H9 (cell line): ENCODE measurements at regions not wholly inside any gene's neighbourhood (a gene's known extent, or its start where the extent isn't known, plus 50 kb on each side); places are given as distances from the start of the nearest gene placed in this dataset.

Source experiments
- DNase-seq: peaks from one replicate; pipeline ENCODE4 v3.0.0-alpha.2; 2017
- H2AFZ ChIP-seq: one replicate; pipeline ENCODE4 v1.6.1; 2013; ENCODE audit warnings: mild to moderate bottlenecking, low read length, control low read depth, moderate library complexity
- H2AK5ac ChIP-seq: 2 replicates; pipeline ENCODE4 v1.6.1; 2013; ENCODE audit warnings: low read length, control low read depth, mixed read lengths; ENCODE audit not compliant: insufficient read length
- H2BK120ac ChIP-seq: one replicate; pipeline ENCODE4 v1.6.1; 2013; ENCODE audit warnings: low read depth, mild to moderate bottlenecking, low read length, control low read depth, inconsistent platforms; ENCODE audit not compliant: poor library complexity, severe bottlenecking
- H2BK12ac ChIP-seq: 2 replicates; pipeline ENCODE4 v1.6.1; 2013; ENCODE audit warnings: low read length, control low read depth, mixed read lengths, low read depth; ENCODE audit not compliant: insufficient read length
- H2BK15ac ChIP-seq: 2 replicates; pipeline ENCODE4 v1.6.1; 2013; ENCODE audit warnings: low read depth, low read length, control low read depth
- H2BK20ac ChIP-seq: one replicate; pipeline ENCODE4 v1.6.1; 2013; ENCODE audit warnings: low read depth, mild to moderate bottlenecking, low read length, control low read depth, inconsistent platforms; ENCODE audit not compliant: poor library complexity, severe bottlenecking
- H2BK5ac ChIP-seq: 2 replicates; pipeline ENCODE4 v1.6.1; 2013; ENCODE audit warnings: low read length, control low read depth, mixed read lengths; ENCODE audit not compliant: insufficient read length
- H3K14ac ChIP-seq: 2 replicates; pipeline ENCODE4 v1.6.1; 2013; ENCODE audit warnings: low read length, control low read depth; ENCODE audit not compliant: insufficient read depth
- H3K18ac ChIP-seq: 2 replicates; pipeline ENCODE4 v1.6.1; 2013; ENCODE audit warnings: low read depth, mild to moderate bottlenecking, mixed read lengths, low read length, control low read depth; ENCODE audit not compliant: insufficient read length
- H3K23ac ChIP-seq: 2 replicates; pipeline ENCODE4 v1.6.1; 2013; ENCODE audit warnings: low read length, control low read depth, mixed read lengths, low read depth; ENCODE audit not compliant: insufficient read length
- H3K23me2 ChIP-seq: 2 replicates; pipeline ENCODE4 v1.6.1; 2013; ENCODE audit warnings: low read depth, mild to moderate bottlenecking, mixed read lengths, low read length, control low read depth; ENCODE audit not compliant: insufficient read length, poor library complexity, severe bottlenecking
- H3K27ac ChIP-seq: 2 replicates; pipeline ENCODE4 v1.5.1; 2013; ENCODE audit warnings: low read length, control low read depth, mixed read lengths, low read depth; ENCODE audit not compliant: insufficient read length
- H3K27me3 ChIP-seq: 2 replicates; pipeline ENCODE4 v1.6.1; 2013; ENCODE audit warnings: low read length, control low read depth, inconsistent platforms; ENCODE audit not compliant: insufficient read depth
- H3K4ac ChIP-seq: 2 replicates; pipeline ENCODE4 v1.6.1; 2013; ENCODE audit warnings: low read depth, mild to moderate bottlenecking, control low read depth, inconsistent platforms, low read length, moderate library complexity
- H3K4me1 ChIP-seq: 2 replicates; pipeline ENCODE4 v1.6.1; 2013; ENCODE audit warnings: low read length, control low read depth, inconsistent platforms; ENCODE audit not compliant: insufficient read depth
- H3K4me2 ChIP-seq: 2 replicates; pipeline ENCODE4 v1.6.1; 2013; ENCODE audit warnings: low read length, control low read depth, mixed read lengths; ENCODE audit not compliant: insufficient read length, insufficient read depth
- H3K56ac ChIP-seq: 2 replicates; pipeline ENCODE4 v1.6.1; 2013; ENCODE audit warnings: low read depth, mild to moderate bottlenecking, mixed read lengths, low read length, control low read depth; ENCODE audit not compliant: insufficient read length
- H3K79me1 ChIP-seq: 2 replicates; pipeline ENCODE4 v1.6.1; 2013; ENCODE audit warnings: low read depth, mild to moderate bottlenecking, moderate library complexity, low read length, control low read depth, inconsistent platforms; ENCODE audit not compliant: insufficient read depth, poor library complexity, severe bottlenecking
- H3K79me2 ChIP-seq: 2 replicates; pipeline ENCODE4 v1.6.1; 2013; ENCODE audit warnings: low read length, control low read depth, inconsistent platforms; ENCODE audit not compliant: insufficient read depth
- H3K9ac ChIP-seq: 2 replicates; pipeline ENCODE4 v1.6.1; 2013; ENCODE audit warnings: low read length, control low read depth, mixed read lengths; ENCODE audit not compliant: insufficient read length; ENCODE audit errors: extremely low read depth
- H3K9me3 ChIP-seq: one replicate; pipeline ENCODE4 v1.6.1; 2013; ENCODE audit warnings: low read depth, low read length, inconsistent platforms; ENCODE audit not compliant: control insufficient read depth
- H3T11ph ChIP-seq: one replicate; pipeline ENCODE4 v1.6.1; 2013; ENCODE audit warnings: mild to moderate bottlenecking, low read length, control low read depth, inconsistent platforms
- H4K20me1 ChIP-seq: one replicate; pipeline ENCODE4 v1.6.1; 2013; ENCODE audit not compliant: control insufficient read depth, insufficient read length, insufficient read depth
- H4K5ac ChIP-seq: 2 replicates; pipeline ENCODE4 v1.6.1; 2013; ENCODE audit warnings: low read depth, mild to moderate bottlenecking, mixed read lengths, low read length, control low read depth; ENCODE audit not compliant: insufficient read length
- H4K8ac ChIP-seq: replicated peaks from 2 replicates; pipeline ENCODE4 v1.6.1; 2013; ENCODE audit warnings: low read length, control low read depth, mixed read lengths, low read depth; ENCODE audit not compliant: insufficient read length
- H4K91ac ChIP-seq: 2 replicates; pipeline ENCODE4 v1.6.1; 2013; ENCODE audit warnings: low read depth, mild to moderate bottlenecking, moderate library complexity, mixed read lengths, low read length, control low read depth; ENCODE audit not compliant: insufficient read length
- H3K27ac Mint-ChIP-seq, 3 experiments: 2 replicates in 2 of 3; 3 replicates in 1 of 3; pipeline ENCODE4 v1.8.0; 2020 to 2021; ENCODE audit warnings: mixed read lengths in 3 of 3, mild to moderate bottlenecking in 1 of 3, moderate library complexity in 1 of 3
- H3K27me3 Mint-ChIP-seq: 2 replicates; pipeline ENCODE4 v1.8.0; 2021; ENCODE audit warnings: low read depth, mild to moderate bottlenecking, moderate library complexity, mixed read lengths
- H3K36me3 Mint-ChIP-seq, 3 experiments: 2 replicates in 2 of 3; 3 replicates in 1 of 3; pipeline ENCODE4 v1.8.0; 2020 to 2021; ENCODE audit warnings: low read depth in 3 of 3, mixed read lengths in 3 of 3; ENCODE audit not compliant: insufficient read depth in 1 of 3
- H3K4me1 Mint-ChIP-seq, 2 experiments: 2 replicates each; pipeline ENCODE4 v1.8.0; 2020; ENCODE audit warnings: mixed read lengths in 2 of 2
- H3K4me3 Mint-ChIP-seq, 2 experiments: 2 replicates in 1 of 2; 3 replicates in 1 of 2; pipeline ENCODE4 v1.8.0; 2020 to 2021; ENCODE audit warnings: mild to moderate bottlenecking in 2 of 2, mixed read lengths in 2 of 2, moderate library complexity in 1 of 2
- H3K9me3 Mint-ChIP-seq, 2 experiments: 2 replicates in 1 of 2; 3 replicates in 1 of 2; pipeline ENCODE4 v1.8.0; 2020; ENCODE audit warnings: mild to moderate bottlenecking in 2 of 2, mixed read lengths in 2 of 2, moderate library complexity in 1 of 2
- CTCF ChIP-seq: fragments of 200-600 bp; sonication (generic); conservative IDR thresholded peaks from 3 replicates; pipeline ENCODE4 v1.8.0; 2021; ENCODE audit warnings: antibody characterized with exemption, mild to moderate bottlenecking
- WGBS: extraction: QIAGEN DNeasy Blood & Tissue Kit; methylation state at CpG from one replicate; pipeline ENCODE4 v1.1.7; 2013; ENCODE audit warnings: missing lambda C conversion rate, low lambda C conversion rate, mixed read lengths; ENCODE audit not compliant: insufficient read length; ENCODE audit errors: extremely low coverage; 5-methylcytosine and 5-hydroxymethylcytosine counted together

GRCh38 chr14:43039881-43040280 lies 1433.2 kb downstream of the LRFN5 start:
- no peaks in the 10 kb centered on the region for H3K23me2 ChIP-seq
- no peaks in the 10 kb centered on the region for H3K36me3 Mint-ChIP-seq
- TF ChIP-seq CTCF: no peak

More at GRCh38 chr14:43039881-43040280, 1433.2 kb downstream of the LRFN5 start:
- no peak overlapping the region for H3K4me2 ChIP-seq
- no peaks in the 10 kb centered on the region for H4K20me1 ChIP-seq
- no peak overlapping the region for H3T11ph ChIP-seq
- no peak overlapping the region for H4K8ac ChIP-seq
- no peak overlapping the region for H2BK12ac ChIP-seq
- no peak overlapping the region for H3K23ac ChIP-seq
- no CpG with 5 or more reads among the region's 2 CpGs for WGBS
- no peaks in the 10 kb centered on the region for H3K9me3 Mint-ChIP-seq
- no peak overlapping the region for H3K9ac ChIP-seq
- H2AFZ ChIP-seq: no peak overlapping the region
- H2BK5ac ChIP-seq: no peak overlapping the region
- H3K4me3 Mint-ChIP-seq: no peak overlapping the region
- H2BK15ac ChIP-seq: no peak overlapping the region
- no peak overlapping the region for H4K5ac ChIP-seq
- H3K79me2 ChIP-seq: no peaks in the 10 kb centered on the region
- no peak overlapping the region for H2AK5ac ChIP-seq
- H3K56ac ChIP-seq: no peak overlapping the region
- no peaks in the 10 kb centered on the region for H3K79me1 ChIP-seq
- no peak for DNase-seq
- H3K14ac ChIP-seq: no peak overlapping the region
- no peak overlapping the region for H2BK20ac ChIP-seq
- no peak overlapping the region for H2BK120ac ChIP-seq
- no peak overlapping the region for H3K4ac ChIP-seq
- no peaks in the 10 kb centered on the region for H3K4me1 ChIP-seq
- no peak overlapping the region for H3K27ac ChIP-seq
- H3K27ac Mint-ChIP-seq: no peak overlapping the region
- no peaks in the 10 kb centered on the region for H3K4me1 Mint-ChIP-seq
- H3K27me3 Mint-ChIP-seq: no peaks in the 10 kb centered on the region
- no peak overlapping the region for H4K91ac ChIP-seq
- no peak overlapping the region for H3K18ac ChIP-seq
- no peaks in the 10 kb centered on the region for H3K9me3 ChIP-seq
- no peaks in the 10 kb centered on the region for H3K27me3 ChIP-seq
